NB4 (cell line): ENCODE measurements at regions not wholly inside any gene's neighbourhood (a gene's known extent, or its start where the extent isn't known, plus 50 kb on each side); places are given as distances from the start of the nearest gene placed in this dataset.

Experiments
- MYC ChIP-seq: IDR thresholded peaks from 2 replicates; pipeline ENCODE4 v1.6.1; 2011; ENCODE audit warnings: low read depth, low read length
- TF ChIP-seq, protein P1 (sequence below): IDR thresholded peaks from one replicate; pipeline ENCODE4 v1.5.1; 2012; ENCODE audit warnings: low read depth, low read length

DNA sequence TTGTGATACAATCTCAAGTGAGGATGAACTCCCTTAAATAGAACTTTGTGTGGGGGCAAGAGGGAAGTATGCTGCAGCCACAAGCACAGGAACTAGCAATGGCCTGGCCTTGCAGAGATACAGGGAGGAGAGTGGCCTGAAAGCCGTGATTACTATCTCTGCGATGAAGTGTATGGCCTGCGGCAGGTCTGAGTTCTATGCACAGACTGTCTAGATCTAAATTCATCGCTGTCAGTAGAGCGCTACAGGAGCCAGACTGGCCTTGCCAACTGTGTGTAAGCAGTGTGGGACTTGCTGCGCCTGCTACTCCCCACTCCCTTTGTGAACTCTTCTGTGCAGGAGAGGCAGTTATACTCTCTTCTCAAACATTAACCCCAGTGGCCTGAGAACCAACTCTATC lies 997.0 kb downstream of the GRIK2 start:
- TF ChIP-seq, protein P1, sequence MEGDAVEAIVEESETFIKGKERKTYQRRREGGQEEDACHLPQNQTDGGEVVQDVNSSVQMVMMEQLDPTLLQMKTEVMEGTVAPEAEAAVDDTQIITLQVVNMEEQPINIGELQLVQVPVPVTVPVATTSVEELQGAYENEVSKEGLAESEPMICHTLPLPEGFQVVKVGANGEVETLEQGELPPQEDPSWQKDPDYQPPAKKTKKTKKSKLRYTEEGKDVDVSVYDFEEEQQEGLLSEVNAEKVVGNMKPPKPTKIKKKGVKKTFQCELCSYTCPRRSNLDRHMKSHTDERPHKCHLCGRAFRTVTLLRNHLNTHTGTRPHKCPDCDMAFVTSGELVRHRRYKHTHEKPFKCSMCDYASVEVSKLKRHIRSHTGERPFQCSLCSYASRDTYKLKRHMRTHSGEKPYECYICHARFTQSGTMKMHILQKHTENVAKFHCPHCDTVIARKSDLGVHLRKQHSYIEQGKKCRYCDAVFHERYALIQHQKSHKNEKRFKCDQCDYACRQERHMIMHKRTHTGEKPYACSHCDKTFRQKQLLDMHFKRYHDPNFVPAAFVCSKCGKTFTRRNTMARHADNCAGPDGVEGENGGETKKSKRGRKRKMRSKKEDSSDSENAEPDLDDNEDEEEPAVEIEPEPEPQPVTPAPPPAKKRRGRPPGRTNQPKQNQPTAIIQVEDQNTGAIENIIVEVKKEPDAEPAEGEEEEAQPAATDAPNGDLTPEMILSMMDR = no peak
- no peak for TF ChIP-seq MYC
